GM18519 (cell line): ENCODE measurements at regions not wholly inside any gene's neighbourhood (a gene's known extent, or its start where the extent isn't known, plus 50 kb on each side); places are given as distances from the start of the nearest gene placed in this dataset.
A peak's percentile ranks its signal among the peaks of the same experiment; 100 is the strongest.
"Not testable (repeated sequence)": the region's sequence is repeated elsewhere in the genome, so short reads cannot be mapped to it uniquely, and the experiment has no call there.

Experiments
- ATAC-seq: cut with Tn5 transposase; IDR thresholded peaks from one replicate; pipeline ENCODE4 v1.9.1; 2021; ENCODE audit warnings: mild to moderate bottlenecking, moderate library complexity; ENCODE audit not compliant: unreplicated experiment, low FRiP score

DNA sequence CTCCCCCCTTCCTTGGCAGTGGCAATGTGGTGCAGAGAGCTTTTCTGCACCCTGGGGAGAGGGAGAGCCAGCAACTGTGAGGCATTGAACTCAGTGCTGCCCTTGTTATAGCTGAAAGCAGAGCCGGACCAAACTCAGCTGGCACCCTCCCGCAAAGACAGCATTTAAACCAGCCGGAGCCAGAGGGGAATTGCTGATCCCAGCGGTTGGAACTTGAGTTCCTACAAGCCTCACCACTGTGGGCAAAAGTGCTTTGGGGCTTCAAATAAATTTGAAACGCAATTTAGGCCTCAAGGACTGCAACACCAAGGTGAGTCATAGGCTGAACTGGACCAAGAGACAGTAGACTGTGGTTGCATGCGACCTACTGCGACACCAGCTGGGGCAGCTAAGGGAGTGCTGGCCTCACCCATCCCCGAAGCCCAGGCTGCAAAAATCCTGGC lies 207.6 kb upstream of the CDKN2B start:
- no peak for ATAC-seq

DNA sequence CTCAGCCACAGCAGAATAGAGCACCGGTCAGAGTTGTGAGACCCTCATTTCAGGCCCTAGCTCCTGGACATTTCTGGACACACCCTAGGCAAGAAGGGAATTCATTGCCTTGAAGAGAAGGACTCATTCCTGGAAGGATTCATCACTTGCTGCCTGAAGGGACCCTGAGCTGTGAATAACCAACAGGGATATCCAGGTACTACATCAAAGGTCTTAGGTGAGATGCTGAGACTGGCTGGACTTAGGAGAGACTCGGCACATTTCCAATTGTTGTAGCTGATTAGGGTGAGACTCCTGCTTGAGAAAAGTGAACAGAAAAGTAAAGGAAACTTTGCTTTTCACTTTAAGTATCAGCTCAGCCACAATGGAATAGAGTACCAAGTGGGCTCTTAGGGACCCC lies 208.1 kb upstream of the CDKN2B start:
- ATAC-seq: no peak

DNA sequence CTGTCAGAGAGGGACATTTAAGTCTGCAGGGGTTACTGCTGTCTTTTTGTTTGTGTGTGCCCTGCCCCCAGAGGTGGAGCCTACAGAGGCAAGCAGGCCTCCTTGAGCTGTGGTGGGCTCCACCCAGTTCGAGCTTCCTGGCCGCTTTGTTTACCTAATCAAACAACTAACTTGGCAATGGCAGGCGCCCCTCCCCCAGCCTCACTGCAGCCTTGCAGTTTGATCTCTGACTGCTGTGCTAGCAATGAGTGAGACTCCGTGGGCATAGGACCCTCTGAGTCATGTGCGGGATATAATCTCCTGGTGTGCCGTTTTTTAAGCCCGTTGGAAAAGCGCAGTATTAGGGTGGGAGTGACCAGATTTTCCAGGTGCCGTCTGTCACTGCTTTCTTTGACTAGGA lies 216.8 kb upstream of the CDKN2B start:
- not testable (repeated sequence) for ATAC-seq

DNA sequence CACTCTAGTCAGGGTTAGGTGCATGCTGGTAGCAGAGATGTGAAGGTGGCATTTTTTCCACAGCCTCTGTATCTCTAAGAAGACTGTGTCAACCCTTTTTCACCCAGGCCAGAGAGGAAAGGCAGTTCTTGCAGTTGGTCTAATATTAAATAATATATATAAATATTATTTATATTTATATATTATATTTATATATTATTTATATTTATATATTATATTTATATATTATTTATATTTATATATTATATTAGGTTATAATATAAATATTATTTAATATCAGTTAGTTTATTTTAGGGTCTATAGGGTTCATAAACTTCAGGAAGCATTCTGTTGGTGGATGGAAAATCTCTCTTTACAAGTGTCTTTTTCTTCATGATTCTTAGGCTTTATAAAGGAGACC lies 218.6 kb upstream of the DMRTA1 start:
- ATAC-seq: no peak

DNA sequence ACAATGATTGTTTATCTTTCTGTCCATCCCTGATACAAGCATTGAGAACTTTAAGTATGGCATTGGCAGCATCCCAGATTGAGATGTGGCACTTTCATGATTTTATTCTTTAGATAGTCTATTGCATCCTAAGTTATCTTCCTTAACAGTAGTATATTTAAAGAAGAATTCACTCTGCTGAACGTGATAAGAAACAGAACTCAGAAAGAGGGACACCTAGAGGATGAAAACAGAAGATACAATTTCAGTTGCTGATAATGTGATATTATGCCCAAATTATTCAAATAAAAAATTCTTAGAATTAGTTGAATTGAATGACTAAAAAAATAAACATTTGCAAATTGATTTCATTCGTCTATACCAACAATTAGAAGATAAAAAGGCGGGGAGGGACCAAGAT lies 218.1 kb upstream of the DMRTA1 start:
- no peak for ATAC-seq

DNA sequence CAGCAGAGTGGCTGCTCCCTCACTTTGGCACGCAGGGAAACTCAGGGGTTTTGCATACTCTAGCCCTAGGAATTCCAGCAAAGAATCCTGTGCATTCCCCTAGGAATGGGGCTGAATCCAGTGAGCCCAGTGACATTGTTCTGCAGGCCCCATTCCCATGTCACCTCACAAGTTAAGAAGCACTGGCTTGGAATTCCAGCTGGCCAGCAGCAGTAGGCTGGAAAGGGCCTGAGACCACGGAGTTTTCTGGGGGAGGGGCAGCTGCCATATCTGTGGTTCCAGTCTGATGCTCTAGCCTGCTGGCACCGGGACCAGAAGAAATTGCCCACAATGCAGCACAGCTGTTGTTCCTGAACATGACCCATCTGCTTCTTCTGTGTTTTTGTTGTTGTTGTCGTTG lies 217.6 kb upstream of the DMRTA1 start:
- no peak for ATAC-seq

DNA sequence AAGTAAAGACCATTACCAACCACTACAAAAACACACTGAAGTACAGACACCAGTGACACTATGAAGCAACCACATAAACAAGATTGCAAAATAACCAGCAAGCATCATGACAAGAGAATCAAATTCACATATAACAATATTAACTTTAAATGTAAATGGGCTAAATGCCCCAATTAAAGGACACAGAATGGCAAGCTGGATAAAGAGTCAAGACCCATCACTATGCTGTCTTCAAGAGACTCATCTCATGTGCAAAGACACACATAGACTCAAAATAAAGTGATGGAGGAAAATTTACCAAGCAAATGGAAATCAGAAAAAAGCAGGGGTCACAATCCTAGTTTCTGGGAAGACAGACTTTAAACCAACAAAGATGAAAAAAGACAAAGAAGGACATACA lies 215.3 kb upstream of the DMRTA1 start:
- ATAC-seq: not testable (repeated sequence)

DNA sequence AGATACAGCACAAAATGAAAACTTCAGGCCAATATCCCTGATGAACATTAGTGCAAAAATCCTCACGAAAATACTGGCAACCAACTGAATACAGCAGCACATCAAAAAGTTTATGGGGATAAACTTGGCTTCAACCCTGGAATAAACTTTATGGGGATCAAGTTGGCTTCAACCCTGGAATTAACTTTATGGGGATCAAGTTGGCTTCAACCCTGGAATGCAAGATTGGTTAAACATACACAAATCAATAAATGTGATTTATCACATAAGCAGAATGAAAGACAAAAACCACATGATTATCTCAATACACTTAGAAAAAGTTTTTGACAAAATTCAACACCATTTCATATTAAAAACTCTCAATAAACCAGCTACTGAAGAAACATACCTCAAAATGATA lies 213.7 kb upstream of the DMRTA1 start:
- ATAC-seq: no peak

DNA sequence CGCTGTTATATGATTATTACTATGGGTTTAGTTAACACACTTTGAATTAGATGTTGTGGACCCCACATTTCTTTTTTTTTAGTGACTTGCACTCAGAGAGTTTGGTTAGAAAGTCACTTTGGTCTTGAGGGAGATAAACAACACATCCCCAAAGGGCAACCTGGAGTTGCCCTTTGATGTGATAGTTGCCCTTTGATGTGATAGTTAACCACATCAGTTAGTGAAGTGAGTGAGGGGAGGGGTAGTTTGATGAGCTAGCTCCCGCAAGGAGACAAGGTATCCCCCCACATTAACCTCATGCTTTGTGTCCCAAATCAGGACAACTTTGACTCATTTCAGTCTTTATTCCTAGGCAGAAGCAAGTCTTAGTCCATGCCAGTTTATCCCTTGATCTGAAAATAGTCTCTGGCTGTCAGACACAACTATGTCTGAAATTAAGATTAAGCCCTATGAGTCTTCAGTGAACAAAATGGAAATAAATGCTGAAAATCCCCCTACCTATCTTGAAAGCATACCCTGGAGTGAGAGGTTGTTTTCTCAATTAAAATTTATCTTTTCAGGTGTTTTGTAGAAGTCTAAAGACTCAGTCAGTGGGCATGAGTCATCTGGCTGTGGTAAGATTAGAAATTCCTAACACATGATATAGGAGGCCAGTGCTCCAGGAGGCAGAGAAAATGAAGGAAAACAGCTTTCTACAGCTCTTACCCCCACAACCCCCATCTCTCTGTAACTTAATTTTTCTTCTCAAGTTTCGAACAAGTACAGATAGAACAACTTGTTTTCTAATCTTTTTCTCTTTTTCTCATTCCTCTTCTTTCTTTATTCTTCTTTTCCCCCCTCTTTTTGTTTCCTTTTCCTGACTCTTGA lies 208.9 kb upstream of the DMRTA1 start:
- no peak for ATAC-seq

DNA sequence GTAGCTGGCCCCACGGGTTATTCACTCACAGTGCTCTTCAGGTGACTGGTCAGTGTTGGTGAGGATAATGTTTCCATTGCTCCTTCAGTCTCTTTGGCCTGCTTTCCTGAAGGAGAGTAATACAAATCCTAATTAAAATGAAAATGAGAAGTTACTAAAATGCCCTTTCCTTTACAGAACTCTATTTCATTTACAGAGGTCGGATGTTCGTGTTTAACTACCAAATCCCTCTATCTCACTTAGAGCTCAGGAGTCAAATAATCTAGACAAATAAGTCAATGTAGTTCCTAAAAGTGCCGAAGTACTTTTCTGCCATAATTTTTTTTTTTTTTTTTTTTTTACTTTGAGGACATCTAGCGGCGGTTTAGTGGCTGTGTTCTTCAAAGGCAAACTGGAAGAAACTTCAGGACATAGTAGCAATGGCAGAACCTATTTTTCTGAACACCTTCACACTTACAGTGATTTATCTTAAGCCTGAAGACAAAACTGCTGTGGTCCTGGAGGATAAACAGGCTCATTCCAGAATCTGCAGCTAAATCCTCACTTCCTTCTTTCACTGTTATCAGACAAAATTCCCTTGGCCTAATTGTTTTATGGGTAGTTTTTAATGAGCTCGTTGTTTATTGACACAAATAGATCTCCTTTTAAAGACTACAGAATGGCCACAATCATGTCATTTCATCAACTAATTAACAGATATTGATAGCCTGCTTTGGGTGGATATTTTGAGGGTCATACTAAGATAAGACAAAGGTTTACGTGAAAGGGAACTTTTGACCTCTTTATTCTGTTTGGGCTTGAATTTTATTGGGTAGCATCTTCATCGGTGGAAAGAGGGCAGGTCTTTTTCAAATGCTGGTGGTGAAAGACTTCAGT lies 207.6 kb upstream of the DMRTA1 start:
- no peak for ATAC-seq

DNA sequence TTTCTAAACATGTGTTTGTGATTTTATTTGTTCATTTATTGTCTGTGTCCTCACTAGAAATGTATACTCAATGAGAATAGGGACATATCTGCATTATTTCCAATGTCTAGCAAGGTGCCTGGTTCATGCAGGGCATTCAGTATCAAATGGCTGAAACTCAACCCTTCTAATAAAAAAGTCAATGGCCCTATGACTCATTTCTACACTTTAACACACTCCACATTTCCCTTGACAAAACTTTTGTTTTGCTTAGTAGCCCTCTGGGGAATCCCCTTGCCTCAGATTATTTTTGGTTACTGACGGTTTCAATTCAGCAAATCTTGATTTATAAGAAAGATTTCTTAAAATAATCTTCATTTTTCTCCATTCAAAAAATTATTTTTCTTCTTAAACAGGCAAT lies 206.0 kb upstream of the DMRTA1 start:
- peak; percentile 80 for ATAC-seq

DNA sequence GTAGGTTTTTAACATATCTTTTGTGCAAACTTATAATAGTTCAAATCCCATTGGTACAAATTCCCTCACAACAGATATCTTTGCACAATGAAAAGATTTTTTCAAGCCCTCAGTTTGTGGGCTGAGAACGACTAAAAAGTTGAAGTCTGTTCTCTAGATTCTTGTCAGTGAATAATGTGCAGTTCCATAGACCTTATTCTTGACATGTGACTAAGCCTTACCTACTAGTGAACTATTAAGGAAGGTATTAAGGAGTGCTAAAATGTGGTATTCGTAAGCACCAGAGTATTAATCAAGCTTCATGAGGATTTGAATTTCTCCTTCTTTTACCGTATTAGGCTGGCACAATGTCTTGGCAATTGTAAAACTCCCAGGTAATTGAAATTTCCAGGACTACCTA lies 205.6 kb upstream of the DMRTA1 start:
- ATAC-seq: peak; percentile 15

DNA sequence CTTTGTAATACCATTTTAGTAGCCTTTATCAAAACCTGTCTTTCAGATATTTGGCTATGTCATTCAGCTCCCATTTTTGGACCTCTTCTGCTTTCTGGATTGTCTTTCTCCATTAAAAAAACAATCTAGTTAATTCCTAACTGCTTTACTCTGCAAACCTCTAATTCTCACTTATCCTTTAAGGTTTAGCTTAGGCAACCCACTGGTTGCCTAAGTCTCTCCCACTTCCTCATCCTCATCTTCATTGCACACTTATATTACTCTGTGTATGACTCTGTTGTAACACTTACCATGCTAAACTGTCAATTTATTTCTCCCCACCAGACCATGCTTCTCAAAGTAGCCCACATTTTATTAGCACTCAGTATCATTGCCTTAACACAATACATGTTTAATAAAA lies 205.0 kb upstream of the DMRTA1 start:
- no peak for ATAC-seq

DNA sequence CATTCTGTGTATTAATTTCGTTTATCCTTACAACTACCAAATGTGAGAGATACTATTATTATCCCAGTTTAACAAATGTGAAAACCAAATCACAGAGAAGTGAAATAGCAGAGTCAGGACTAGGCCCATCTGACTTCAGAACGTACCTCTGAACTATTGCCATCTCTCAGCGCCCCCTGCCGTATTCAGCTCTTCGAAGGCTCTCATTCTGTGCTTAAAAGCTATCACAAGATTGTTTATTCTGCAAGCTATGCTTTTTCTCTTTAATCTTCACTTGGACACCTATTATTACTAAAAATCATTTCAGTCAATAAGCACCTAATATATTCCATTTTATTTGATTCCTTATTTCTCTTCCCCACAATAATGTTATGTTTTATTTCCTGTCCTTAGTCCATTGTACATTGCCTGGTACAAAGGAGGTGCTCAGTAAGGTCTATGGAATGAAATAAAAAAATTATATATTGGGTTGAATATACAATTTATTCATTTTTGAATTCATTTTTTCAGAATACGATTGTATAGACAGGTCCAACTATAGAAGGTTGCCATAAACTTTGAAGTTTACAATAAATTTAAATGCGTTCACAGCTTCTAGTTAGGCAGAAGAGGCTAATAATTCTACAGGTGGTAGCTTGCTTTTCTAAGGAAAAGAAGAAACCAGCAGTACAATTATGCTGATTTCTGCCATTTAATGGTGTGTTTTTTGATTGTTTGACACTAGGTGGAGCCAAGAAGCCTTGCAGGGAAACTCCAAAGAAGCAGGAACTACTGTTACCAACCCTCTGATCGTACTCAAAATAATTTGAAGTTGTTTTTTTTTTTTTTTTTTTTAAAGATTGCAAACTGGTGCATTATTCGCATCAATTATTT lies 202.2 kb upstream of the DMRTA1 start:
- ATAC-seq: no peak

DNA sequence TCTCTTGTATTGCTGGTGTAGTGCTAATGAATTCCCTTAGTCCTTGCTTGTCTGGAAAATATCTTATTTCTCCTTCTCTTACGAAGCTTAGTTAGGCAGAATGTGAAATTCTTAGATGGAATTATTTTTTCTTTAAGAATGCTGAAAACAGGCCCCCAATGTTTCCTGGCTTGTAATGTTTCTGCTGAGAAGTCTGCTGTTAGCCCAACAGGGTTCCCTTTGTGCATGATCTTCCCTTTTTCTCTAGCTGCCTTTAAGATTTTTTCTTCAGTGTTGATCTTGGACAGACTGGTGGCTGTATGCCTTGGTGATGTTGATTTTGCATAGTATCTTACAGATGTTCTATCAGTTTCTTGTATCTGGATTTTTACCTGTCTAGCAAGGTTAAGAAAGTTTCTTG lies 191.3 kb upstream of the DMRTA1 start:
- ATAC-seq: no peak

DNA sequence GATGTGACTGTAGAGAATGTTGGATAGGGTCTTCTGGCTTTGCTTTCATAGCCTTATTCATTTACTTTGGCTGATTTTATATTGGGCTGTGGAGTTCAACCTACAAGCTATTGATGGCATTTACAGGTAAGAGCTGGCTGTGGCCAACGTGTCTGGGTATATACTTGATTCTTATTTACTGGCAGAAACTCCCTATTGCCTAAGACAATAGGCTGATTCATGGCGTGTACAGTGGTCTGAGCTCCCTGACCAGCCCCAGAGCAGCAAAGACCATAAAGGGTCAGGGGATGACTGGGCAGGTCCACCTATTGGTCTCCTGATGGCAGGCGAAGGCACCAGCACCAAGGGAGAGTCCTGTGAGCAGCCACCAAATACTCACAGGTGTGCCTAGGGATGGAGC lies 190.2 kb upstream of the DMRTA1 start:
- ATAC-seq: no peak

DNA sequence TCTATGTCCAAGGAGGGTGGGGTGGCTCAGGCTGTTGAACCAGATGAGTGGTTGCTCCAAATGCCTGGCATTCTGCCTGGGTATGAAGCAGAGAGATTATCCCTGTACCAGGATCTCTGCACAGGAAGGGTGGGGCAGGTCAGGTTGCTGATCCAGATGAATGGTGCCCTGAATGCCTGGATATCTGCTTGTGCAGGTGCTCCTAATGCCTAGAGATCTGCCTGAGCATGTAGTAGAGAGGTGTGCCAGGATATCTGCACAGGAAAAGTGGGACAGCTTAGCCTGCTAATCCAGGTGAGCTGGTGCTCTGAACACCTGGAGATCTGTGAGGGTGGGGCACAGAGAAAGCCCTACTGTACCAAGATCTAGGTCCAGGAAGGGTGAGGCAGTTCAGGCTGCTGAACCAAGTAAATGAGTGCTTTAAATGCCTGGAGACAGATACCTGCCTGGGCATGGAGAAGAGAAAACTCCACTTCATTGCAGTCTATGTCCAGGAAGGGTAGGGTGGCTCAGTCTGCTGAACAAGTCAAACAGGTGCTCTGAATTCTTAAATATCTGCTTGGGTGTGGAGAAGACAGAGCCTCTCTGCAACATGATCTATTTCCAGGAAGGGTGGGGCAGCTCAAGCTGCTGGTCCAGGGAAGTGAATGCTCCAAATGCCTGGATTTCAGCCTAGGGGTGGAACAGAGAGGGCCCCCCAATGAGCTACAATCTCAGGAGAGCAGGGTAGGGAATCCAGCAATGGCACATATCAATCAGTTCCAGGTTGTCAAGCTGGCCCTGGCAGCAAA lies 189.4 kb upstream of the DMRTA1 start:
- no peak for ATAC-seq

DNA sequence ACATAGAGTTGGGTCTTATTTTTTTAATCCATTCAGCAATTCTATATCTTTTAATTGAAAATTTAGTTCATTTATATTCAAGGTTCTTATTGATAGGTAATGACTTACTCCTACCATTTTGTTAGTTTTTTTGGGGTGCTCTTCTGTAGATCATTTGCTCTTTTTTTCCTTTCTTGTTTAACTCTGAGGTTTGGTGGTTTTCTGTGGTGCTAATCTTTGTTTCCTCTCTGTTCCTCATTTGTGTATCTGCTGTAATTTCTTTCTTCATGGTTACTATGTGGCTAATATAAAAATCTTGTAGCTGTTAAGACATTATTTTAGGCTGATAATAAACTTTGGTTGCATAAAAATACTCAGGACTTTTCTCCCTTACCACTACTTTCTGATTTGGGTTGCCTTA lies 181.6 kb upstream of the DMRTA1 start:
- no peak for ATAC-seq

DNA sequence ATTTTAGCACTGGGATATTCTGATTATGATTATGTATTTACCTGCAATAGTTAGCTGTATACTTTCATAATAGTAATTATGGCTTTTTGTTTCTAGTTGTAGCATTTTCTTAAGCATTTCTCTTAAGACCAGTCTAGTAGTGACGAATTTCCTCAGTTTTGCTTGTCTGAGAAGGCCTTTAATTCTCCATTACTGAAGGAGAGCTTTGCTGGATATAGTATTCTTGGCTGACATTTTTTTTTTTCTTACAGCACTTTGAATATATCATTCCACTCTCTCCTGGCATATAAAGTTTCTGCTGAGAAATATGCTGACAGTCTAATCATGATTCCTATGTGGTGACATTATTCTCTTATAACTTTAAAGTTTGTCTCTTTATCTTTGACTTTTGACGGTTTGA lies 181.1 kb upstream of the DMRTA1 start:
- ATAC-seq: no peak

DNA sequence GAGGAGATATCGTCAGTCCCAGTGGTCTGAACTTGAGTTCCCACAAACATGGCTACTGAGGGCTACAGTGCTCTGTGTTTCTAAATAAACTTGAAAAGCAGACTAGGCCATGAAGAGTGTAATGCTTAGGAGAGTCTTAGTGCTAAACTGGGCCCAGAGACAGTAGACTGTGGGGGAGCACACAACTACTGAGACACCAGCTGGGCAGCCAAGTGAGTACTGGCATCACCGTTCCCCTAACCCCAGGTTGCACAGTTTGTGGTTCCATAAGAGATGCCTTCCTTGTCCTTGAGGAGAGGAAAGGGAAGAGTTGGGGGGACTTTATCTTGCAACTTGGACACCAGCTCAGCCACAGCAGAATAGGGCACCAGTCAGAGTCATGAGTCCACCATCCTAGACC lies 172.1 kb upstream of the DMRTA1 start:
- no peak for ATAC-seq
